Stomach smooth muscle (tissue), 2 donors: ENCODE measurements at regions not wholly inside any gene's neighbourhood (a gene's known extent, or its start where the extent isn't known, plus 50 kb on each side); places are given as distances from the start of the nearest gene placed in this dataset.
"Not testable (repeated sequence)": the region's sequence is repeated elsewhere in the genome, so short reads cannot be mapped to it uniquely, and the experiment has no call there.

Experiments
- H3K27ac ChIP-seq: one replicate; pipeline ENCODE4 v1.7.0; 2013; ENCODE audit warnings: mild to moderate bottlenecking, low read length, inconsistent platforms
- H3K27me3 ChIP-seq, 2 donors: one replicate each; pipeline ENCODE4 v1.7.0; 2013; ENCODE audit warnings: low read length in 2 of 2; ENCODE audit not compliant: insufficient read depth in 2 of 2, control insufficient read depth in 1 of 2
- H3K36me3 ChIP-seq, 2 donors: one replicate each; pipeline ENCODE4 v1.7.0; 2013; ENCODE audit warnings: low read length in 2 of 2; ENCODE audit not compliant: control insufficient read depth in 2 of 2, insufficient read depth in 2 of 2
- H3K4me1 ChIP-seq: one replicate; pipeline ENCODE4 v1.7.0; 2013; ENCODE audit warnings: low read length; ENCODE audit not compliant: control insufficient read depth, insufficient read depth
- H3K4me3 ChIP-seq, 2 donors: one replicate each; pipeline ENCODE4 v1.7.0; 2013; ENCODE audit warnings: low read length in 2 of 2
- H3K9ac ChIP-seq, 2 donors: one replicate each; pipeline ENCODE4 v1.7.0; 2013; ENCODE audit warnings: low read length in 2 of 2, mild to moderate bottlenecking in 1 of 2
- H3K9me3 ChIP-seq, 2 donors: one replicate each; pipeline ENCODE4 v1.7.0; 2013; ENCODE audit warnings: low read length in 2 of 2; ENCODE audit not compliant: control insufficient read depth in 2 of 2
- donor health status: healthy.
- donor health status: Pancreatic carcinoma.

DNA sequence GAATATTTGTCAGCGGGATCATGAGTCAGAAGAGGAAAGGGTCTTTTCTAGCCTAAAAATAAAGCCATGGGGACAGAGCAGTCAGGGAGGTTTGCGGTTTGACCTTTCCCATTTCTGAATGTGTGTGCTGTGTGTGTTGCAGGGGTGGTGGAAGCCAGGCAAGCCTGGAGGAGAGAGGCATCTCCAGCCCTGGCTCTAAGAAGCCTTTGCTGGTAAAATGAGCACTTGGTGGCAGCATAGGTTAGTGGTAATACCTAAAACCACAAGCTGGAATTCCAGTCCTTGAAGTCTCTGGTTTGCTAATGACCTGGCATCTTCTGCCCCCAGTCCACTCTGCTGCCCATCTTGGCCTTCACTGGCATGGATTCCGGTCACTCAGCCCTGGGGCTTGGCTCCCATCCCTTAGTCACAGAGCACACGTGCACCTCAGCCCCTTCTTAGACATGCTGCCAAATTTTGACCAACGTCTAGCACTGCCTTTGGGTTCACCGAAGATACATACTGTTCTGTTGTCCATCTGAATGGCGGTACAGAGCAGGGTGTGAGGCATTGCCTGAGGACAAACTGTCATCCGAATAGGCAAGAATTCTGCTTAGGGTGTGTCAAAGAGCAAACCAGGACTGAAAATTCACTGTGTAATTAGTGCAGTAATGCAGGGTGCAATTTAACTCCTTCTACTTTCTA lies 52.7 kb downstream of the KCNA5 start:
- Histone ChIP-seq H3K36me3 (no peaks in the 10 kb centered on the region), H3K9ac (no peak overlapping the region), H3K4me3 (no peak overlapping the region), H3K9me3 (no peaks in the 10 kb centered on the region), H3K27me3 (peaks cover 0 to 6% of the 10 kb centered on the region in 2 donors), H3K4me1 (peaks cover 2% of the 10 kb centered on the region), H3K27ac (no peak overlapping the region)

GRCh38 chr12:5097786-5098185 lies 54.1 kb downstream of the KCNA5 start:
- H3K9me3 ChIP-seq: no peaks in the 10 kb centered on the region
- no peak overlapping the region for H3K4me3 ChIP-seq
- H3K36me3 ChIP-seq: no peaks in the 10 kb centered on the region
- H3K4me1 ChIP-seq: peaks cover 2% of the 10 kb centered on the region
- peaks cover 0 to 6% of the 10 kb centered on the region in 2 donors for H3K27me3 ChIP-seq
- H3K9ac ChIP-seq: no peak overlapping the region
- no peak overlapping the region for H3K27ac ChIP-seq

DNA sequence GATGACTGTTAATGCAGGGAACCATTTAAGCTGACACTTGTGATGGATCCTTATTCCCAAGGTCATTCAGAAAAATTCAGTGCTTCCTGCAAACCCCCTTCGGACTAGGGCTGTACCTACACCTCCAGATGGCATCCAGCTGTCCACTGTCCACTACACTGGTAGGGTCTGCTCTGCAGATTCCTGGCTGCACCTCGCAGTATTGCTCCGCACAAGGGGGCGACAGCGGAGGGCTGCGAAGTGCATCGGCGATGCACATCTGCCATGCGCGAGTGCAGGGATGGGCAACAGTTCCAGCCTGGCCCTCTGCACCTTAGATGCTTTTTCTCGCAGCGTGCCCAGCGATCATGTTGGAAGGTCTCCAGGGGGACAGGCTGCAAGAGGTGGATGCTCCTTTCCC lies 55.5 kb downstream of the KCNA5 start:
- Histone ChIP-seq H3K4me3 (no peak overlapping the region), H3K4me1 (peaks cover 2% of the 10 kb centered on the region), H3K9me3 (no peaks in the 10 kb centered on the region), H3K27ac (no peak overlapping the region), H3K27me3 (peaks cover 0 to 6% of the 10 kb centered on the region in 2 donors), H3K9ac (no peak overlapping the region), H3K36me3 (no peaks in the 10 kb centered on the region)

DNA sequence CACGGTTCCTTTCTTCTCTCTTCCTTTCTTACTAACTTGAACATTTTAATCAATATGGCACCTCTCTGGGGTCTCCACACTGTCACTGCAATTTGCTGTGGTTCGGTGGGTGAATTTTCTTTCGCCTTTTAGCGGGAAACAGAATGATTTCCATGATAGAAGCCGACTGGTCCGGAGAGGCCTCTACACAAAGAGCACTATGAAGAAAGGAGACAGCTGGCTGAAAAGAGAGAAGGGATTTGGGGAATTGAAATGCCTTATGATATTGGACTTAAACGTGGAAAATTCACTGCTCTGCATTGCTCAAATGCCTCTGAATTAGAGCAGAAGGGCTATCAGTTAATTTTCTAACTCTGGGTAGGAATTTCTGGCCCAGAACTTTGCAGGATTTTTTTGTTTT lies 55.9 kb downstream of the KCNA5 start:
- Histone ChIP-seq H3K27ac (no peak overlapping the region), H3K9me3 (no peaks in the 10 kb centered on the region), H3K4me3 (no peak overlapping the region), H3K27me3 (peaks cover 0 to 6% of the 10 kb centered on the region in 2 donors), H3K36me3 (no peaks in the 10 kb centered on the region), H3K9ac (no peak overlapping the region), H3K4me1 (peaks cover 2% of the 10 kb centered on the region)

- Histone ChIP-seq H3K36me3 (no peaks in the 10 kb centered on the region), H3K4me3 (no peak overlapping the region), H3K9me3 (no peaks in the 10 kb centered on the region), H3K27ac (no peak overlapping the region), H3K9ac (no peak overlapping the region), H3K4me1 (peaks cover 2% of the 10 kb centered on the region), H3K27me3 (peaks cover 0 to 2% of the 10 kb centered on the region in 2 donors)
Measured at GRCh38 chr12:5101686-5102085, 58.0 kb downstream of the KCNA5 start.

- Histone ChIP-seq H3K4me1 (peaks cover under 1% of the 10 kb centered on the region), H3K27me3 (peaks cover 0 to under 1% of the 10 kb centered on the region in 2 donors), H3K36me3 (no peaks in the 10 kb centered on the region), H3K9ac (no peak overlapping the region), H3K9me3 (no peaks in the 10 kb centered on the region), H3K27ac (no peak overlapping the region), H3K4me3 (no peak overlapping the region)
Measured at GRCh38 chr12:5102261-5102789, 58.6 kb downstream of the KCNA5 start.

GRCh38 chr12:5102806-5103205 lies 59.1 kb downstream of the KCNA5 start:
- Histone ChIP-seq H3K9me3 (no peaks in the 10 kb centered on the region), H3K27me3 (no peaks in the 10 kb centered on the region), H3K27ac (no peak overlapping the region), H3K4me3 (no peak overlapping the region), H3K4me1 (no peaks in the 10 kb centered on the region), H3K36me3 (no peaks in the 10 kb centered on the region), H3K9ac (no peak overlapping the region)

DNA sequence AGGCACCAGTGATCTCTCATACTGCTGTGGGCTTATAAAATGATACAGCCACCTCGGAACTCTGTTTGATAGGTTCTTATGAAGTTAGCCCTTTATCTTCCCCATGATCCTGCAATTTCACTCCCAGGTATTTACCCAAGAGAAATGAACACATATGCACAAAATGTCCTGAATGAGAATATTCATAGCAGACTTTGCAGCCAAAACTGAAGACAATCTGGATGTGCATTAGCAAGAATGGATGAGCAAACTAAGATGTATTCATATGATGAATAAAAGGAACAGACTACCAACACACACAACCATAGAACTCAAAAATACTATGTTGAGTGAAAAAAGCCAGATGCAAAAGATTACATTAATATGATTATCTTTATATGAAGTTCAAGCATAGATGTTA lies 66.7 kb downstream of the KCNA5 start:
- no peaks in the 10 kb centered on the region for H3K27me3 ChIP-seq
- no peak overlapping the region for H3K27ac ChIP-seq
- H3K36me3 ChIP-seq: no peaks in the 10 kb centered on the region
- H3K4me3 ChIP-seq: no peak overlapping the region
- no peak overlapping the region for H3K9ac ChIP-seq
- H3K9me3 ChIP-seq: no peaks in the 10 kb centered on the region
- H3K4me1 ChIP-seq: no peaks in the 10 kb centered on the region

DNA sequence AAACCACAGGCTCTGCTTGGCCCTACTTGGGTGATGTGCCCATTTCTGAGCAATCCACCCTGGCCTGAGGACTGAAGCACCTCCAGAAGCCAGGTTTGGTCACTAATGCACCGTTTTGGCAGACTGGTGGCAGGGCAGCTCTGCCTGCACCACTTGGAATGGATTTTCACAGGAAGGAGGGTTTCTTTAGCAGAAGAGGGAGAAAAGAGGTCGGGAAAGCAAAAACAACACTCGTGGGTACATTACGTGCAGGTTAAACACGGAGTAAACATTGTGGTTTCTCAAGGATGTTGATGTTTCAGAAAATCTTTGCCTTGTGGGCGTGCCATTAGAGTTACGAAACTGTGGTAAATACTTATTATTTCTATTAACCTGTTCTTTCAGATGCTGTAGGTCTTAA lies 70.8 kb downstream of the KCNA5 start:
- Histone ChIP-seq H3K27ac (no peak overlapping the region), H3K36me3 (no peaks in the 10 kb centered on the region), H3K4me3 (no peak overlapping the region), H3K4me1 (no peaks in the 10 kb centered on the region), H3K9me3 (no peaks in the 10 kb centered on the region), H3K27me3 (no peaks in the 10 kb centered on the region), H3K9ac (no peak overlapping the region)

- H3K9ac ChIP-seq, H3K27me3 ChIP-seq, H3K9me3 ChIP-seq, H3K4me1 ChIP-seq, H3K27ac ChIP-seq, H3K4me3 ChIP-seq, H3K36me3 ChIP-seq: not testable (repeated sequence)
Measured at GRCh38 chr12:5121784-5122183, 78.1 kb downstream of the KCNA5 start.

DNA sequence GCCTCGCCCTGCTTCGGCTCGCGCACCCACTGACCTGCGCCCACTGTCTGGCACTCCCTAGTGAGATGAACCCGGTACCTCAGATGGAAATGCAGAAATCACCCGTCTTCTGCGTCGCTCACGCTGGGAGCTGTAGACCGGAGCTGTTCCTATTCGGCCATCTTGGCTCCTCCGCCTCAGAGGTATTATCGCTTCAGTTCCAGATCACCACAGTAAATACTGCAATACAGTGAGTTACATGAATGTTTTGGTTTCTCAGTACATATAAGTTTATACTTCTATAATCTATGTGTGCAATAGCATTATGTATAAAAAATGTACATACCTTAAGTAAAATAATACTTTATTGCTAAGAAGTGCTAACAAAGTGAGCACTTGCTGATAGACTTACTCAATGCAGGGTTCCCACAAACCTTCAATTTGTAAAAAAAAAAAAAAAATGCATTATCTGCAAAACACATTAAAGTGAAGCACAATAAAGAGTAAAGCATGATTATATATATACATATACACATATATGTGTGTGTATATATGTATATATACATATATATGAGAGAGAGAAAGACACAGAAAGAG lies 78.7 kb downstream of the KCNA5 start:
- H3K9me3 ChIP-seq, H3K9ac ChIP-seq, H3K4me3 ChIP-seq, H3K27ac ChIP-seq, H3K36me3 ChIP-seq, H3K4me1 ChIP-seq, H3K27me3 ChIP-seq: not testable (repeated sequence)
